ENCODE measurements at regions not wholly inside any gene's neighbourhood (a gene's known extent, or its start where the extent isn't known, plus 50 kb on each side); places are given as distances from the start of the nearest gene placed in this dataset.

- no peak for FAIRE-seq
- dilution Hi-C loops (cut with MboI; ENCODE audit: extremely low pct_ligation_motif_present, low sequenced_read_pairs): no loop called here
- intact Hi-C loops (cut with micrococcal nuclease): no loop called here
These were observed 501.3 kb upstream of the AADAT start for GRCh38 chr4:170591076-170591475.

More at GRCh38 chr4:170591076-170591475, 501.3 kb upstream of the AADAT start:
- Histone ChIP-seq H3K9me1 (replicated peaks; ENCODE audit: control insufficient read depth, extremely low read depth, insufficient read depth, low read length) (no peaks in the 10 kb centered on the region), H3K27ac (ENCODE audit: insufficient read depth, low read depth, low read length) (no peak overlapping the region), H2AFZ (ENCODE audit: low read depth, low read length) (no peak overlapping the region), H3K79me2 (ENCODE audit: control insufficient read depth, insufficient read depth, low read length) (no peaks in the 10 kb centered on the region), H3K9me3 (replicated peaks; ENCODE audit: control insufficient read depth, insufficient read depth, low read length) (peaks cover 5% of the 10 kb centered on the region), H3K36me3 (ENCODE audit: control insufficient read depth in 2 of 2, extremely low read depth in 1 of 2, insufficient read depth in 2 of 2, low read length in 2 of 2) (no peaks in the 10 kb centered on the region), H3K27me3 (ENCODE audit: control insufficient read depth in 2 of 2, insufficient read depth in 2 of 2, low read length in 2 of 2) (no peaks in the 10 kb centered on the region), H3K4me1 (ENCODE audit: control insufficient read depth, extremely low read depth, insufficient read depth, low read length) (no peaks in the 10 kb centered on the region), H3K4me3 (replicated peaks in 1 of 3; ENCODE audit: insufficient read depth in 1 of 3, low read depth in 1 of 3, low read length in 3 of 3) (no peak overlapping the region), H4K20me1 (replicated peaks; ENCODE audit: control insufficient read depth, extremely low read depth, insufficient read depth, low read length) (no peaks in the 10 kb centered on the region), H3K4me2 (ENCODE audit: insufficient read depth, low read length) (no peak overlapping the region), H3K9ac (replicated peaks; ENCODE audit: extremely low read depth, insufficient read depth, low read length) (no peak overlapping the region)
- no peak for TF ChIP-seq POLR2AphosphoS5 (IDR thresholded peaks at IDR 0.05; ENCODE audit: insufficient read depth, low read depth, low read length)
- no peak for TF ChIP-seq FOS (IDR thresholded peaks at IDR 0.05; ENCODE audit: borderline replicate concordance, insufficient read depth, low read length)
- no peak for TF ChIP-seq EZH2 (IDR thresholded peaks at IDR 0.05; ENCODE audit: borderline replicate concordance, low read depth, low read length, severe bottlenecking)
- no peak for TF ChIP-seq MAX (IDR thresholded peaks at IDR 0.05; ENCODE audit: insufficient read depth, insufficient read length)
- no peak for TF ChIP-seq MYC (IDR thresholded peaks at IDR 0.05; ENCODE audit: low read depth, low read length)
- no peak for TF ChIP-seq JUN (IDR thresholded peaks at IDR 0.05; ENCODE audit: borderline replicate concordance, insufficient read depth, insufficient read length, low read depth)
- no peak for TF ChIP-seq CTCF (IDR thresholded peaks at IDR 0.05; ENCODE audit: extremely low read depth in 1 of 2, insufficient read depth in 1 of 2, low read depth in 1 of 2, low read length in 2 of 2)
- TF ChIP-seq GATA2 (IDR thresholded peaks at IDR 0.05; ENCODE audit: insufficient read depth, insufficient read length, low read depth, low read length): no peak
- TF ChIP-seq POLR2A (IDR thresholded peaks at IDR 0.05; ENCODE audit: low read depth, low read length): no peak
- BruUV-seq (replicated peaks): no TSS peak
- DNase-seq (ENCODE audit: low read depth, low spot score): no peak
- CTCF ChIA-PET: no interaction called here
- POLR2A ChIA-PET: no interaction called here
